GM12874 (cell line): ENCODE measurements at regions not wholly inside any gene's neighbourhood (a gene's known extent, or its start where the extent isn't known, plus 50 kb on each side); places are given as distances from the start of the nearest gene placed in this dataset.

Experiments
- TF ChIP-seq, protein P1 (sequence below): IDR thresholded peaks from 2 replicates; pipeline ENCODE4 v1.5.1; 2011; ENCODE audit warnings: low read depth, mild to moderate bottlenecking, control low read depth, low read length, moderate library complexity; ENCODE audit not compliant: insufficient read depth

DNA sequence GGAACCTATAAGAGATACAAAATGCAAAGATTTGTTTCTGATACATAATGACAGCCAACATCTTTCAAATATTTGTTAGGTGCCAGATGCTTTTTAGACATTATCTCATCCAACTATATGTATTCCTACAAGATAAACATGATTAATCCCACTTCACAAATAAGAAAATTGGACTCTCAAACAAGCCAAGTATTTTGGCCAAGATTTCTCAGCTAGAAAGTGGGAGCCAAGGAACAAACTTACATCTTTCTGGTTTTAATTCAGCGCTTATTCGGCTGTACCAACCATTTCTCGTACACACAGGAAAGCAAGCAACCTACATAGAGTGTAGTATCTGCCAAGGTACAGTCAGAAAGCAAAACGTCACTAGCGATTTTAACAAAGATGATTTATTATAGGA, 85.7 kb upstream of the SERP2 start:
- TF ChIP-seq, protein P1, sequence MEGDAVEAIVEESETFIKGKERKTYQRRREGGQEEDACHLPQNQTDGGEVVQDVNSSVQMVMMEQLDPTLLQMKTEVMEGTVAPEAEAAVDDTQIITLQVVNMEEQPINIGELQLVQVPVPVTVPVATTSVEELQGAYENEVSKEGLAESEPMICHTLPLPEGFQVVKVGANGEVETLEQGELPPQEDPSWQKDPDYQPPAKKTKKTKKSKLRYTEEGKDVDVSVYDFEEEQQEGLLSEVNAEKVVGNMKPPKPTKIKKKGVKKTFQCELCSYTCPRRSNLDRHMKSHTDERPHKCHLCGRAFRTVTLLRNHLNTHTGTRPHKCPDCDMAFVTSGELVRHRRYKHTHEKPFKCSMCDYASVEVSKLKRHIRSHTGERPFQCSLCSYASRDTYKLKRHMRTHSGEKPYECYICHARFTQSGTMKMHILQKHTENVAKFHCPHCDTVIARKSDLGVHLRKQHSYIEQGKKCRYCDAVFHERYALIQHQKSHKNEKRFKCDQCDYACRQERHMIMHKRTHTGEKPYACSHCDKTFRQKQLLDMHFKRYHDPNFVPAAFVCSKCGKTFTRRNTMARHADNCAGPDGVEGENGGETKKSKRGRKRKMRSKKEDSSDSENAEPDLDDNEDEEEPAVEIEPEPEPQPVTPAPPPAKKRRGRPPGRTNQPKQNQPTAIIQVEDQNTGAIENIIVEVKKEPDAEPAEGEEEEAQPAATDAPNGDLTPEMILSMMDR: no peak

DNA sequence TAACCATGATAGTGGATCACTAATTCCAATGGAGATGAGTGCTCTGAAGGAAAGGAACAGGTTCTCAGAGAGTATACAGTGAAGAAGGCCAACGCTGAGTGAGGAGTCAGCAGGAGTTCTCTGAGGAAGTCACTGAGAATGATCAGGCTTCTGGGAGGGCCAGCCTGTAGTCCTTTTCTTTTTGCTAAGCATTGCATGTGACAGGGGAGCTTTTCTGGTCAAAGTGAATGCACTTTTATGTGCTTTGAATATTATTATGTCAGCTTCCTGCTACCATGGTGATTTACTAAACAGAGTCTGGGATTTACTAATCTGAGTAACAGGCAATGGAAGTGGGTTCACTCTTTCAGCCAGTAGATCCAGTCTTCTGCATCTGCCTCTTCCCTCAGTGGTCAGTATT, 81.1 kb upstream of the SERP2 start:
- TF ChIP-seq, protein P1: no peak

DNA sequence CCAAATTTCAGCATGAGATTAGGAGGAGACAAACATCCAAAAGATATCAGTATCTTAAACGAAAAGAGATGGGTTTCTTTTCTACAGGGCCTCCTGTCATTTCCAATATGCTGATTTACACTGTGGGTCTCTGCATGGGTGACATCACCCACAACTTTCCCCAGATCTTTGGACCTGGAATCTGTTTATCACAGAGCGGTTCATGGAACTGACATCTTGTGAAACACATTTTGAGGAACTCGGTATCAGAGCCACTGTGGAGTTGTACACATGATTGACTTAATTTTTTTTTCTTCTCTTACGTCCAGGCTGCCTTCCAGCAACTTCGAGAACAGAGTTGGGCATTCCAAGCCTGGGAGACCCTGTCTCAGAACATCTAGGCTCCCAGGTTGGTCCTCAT, 80.2 kb upstream of the SERP2 start:
- TF ChIP-seq, protein P1: no peak

DNA sequence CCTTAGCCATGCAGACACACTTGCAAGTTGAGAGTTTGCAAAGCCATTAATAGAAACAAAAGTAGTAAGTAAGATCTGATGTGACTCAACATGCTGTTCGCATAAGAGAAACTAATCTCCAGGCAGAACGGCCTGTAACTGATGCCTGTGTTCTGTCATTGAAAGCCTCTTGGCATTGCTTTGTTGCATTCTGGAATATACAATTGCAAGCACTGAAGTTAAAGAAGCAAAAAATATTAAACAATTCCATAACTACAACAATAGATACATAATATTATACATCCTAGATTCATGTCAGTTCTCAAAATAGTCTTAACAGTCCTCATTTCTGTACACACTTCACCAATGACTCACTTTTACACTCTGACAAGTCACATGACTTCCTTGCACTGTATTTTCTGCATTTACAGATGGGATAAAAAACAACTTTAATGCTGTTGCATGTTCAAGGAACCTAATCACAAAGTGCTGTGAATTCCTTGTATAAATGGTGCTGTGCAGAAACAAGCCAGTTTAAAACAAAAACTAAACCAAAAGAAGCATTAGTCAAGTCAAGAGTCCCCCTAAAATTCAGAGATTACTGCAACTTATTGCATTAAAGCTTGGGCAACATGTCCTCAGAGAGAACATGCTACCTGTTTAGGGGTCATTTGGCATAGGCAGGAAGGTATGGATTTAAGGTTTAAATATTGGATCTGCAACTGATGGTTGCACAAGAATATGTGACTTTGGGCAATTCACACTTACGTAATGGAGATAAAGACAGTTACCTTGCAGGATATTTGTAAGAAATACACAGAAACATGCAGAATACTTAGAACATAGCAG, 79.5 kb upstream of the SERP2 start:
- TF ChIP-seq, protein P1: no peak

DNA sequence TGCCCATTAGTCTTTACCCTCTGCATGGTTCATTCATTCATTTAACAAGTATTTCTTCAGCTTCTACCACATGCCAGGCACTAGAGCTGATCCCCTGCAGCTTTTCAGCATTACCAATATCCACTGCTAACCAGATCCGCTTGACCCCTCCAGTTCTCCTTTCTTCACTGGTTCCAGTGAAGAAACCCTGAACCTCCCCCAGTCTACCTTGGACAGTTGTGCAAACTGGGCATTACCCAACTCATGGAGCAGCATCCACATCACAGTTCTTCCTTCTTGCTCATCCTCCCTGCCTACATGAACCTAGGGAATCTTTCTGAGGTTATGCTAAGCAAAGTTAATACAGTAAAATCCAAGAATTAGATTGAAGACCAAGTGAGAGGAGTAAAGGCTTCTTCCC, 78.7 kb upstream of the SERP2 start:
- TF ChIP-seq, protein P1: no peak

DNA sequence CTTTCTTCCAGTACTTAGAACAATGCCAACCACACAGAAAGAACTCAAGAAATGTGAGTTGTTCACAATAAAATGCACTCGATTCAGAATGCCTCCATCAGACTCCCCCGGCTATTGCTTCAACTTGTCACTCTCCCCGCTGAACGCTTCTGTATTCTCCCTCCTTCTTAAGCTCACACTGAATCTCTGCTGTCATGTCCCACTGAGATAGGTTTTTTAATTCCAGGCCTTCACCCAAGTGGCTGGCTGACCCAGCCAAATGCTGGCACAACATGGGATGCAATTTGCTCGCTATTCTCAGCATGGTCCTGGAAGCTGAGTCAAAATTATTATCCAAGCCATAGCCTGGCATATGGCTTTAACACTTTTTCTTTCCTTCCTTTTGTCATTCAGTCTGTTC, 76.8 kb upstream of the SERP2 start:
- TF ChIP-seq, protein P1: no peak

DNA sequence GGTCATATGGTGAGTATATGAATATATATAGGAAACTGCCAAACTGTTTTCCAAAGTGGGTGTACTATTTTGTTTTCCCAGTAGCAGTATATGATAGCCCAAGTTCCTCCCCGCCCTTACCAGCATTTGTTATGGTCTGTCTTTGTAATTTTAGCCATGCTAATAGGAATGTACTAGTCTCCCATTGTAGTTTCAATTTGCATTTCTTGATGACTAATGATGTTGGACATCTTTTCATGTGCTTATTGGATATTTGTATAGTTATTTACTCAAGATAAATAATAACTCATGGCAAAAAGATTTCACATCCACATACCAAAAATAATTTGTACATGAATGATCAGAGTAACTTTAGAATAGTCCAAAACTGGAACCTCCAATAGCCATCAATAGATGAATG, 75.3 kb upstream of the SERP2 start:
- TF ChIP-seq, protein P1: no peak
